Umbilical cord (tissue), 1 donor: ENCODE measurements at regions not wholly inside any gene's neighbourhood (a gene's known extent, or its start where the extent isn't known, plus 50 kb on each side); places are given as distances from the start of the nearest gene placed in this dataset.
A peak's percentile ranks its signal among the peaks of the same experiment; 100 is the strongest.

Experiments used
- DNase-seq: peaks from one replicate; pipeline ENCODE4 v3.0.0-alpha.2; 2015; ENCODE audit warnings: low spot score

DNA sequence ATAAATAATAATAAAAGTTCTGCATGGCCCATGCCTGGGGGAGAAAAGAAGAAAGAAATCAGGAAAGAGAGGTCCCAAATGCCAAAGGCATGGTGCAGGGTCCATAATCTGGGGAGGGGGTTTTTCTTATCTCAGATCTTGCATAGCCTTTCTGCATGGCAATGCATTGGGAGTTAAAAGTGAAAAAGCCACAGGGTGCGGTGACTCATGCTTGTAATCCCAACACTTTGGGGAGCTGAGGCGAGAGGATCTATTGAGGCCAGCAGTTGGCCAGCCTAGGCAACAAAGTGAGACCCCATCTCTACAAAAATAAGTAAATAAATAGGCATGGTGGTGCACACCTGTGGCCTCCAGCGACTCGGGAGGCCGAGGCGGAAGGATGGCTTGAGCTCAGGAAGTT, 76.8 kb upstream of the GATA2 start:
- no peak for DNase-seq

DNA sequence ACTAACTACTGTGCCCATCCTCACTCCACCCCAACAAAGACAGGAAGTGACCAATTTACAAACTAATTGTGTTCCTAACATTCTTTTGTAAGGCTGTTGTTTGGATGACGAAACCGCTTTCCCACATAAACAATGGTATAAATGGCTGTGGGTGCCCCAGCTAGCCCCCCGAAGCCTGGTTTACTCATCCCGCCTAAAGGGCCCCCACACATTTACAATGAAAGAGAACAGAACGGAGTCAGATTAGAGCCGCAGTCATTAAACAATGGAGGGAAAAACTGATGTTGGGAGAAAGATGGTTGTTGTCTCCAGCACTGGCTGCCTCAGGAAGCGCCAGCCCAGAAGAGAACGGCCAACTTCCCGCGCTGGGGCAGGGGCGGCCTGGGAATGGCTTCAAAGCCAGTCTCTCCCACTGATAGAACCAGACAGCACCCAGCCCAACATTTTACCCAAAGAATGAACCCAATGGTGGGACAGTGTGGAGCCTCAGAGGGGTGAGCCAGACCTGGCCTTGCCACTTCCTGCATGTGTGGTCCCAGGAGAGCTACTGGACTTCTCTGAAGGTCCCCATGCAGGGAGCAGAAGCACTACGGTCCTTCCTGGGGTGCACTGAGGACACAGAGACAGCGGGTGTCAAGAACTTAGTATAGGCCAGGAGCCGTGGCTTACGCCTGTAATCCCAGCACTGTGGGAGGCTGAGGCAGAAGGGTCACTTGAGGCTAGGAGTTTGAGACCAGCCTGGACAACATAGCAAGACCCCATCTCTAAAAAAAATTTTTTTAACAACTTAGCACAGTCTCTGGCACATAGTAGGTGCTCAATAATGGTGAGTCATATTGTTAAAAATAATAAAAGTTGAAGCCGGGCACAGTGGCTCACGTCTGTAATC, 75.8 kb upstream of the GATA2 start:
- DNase-seq: no peak

DNA sequence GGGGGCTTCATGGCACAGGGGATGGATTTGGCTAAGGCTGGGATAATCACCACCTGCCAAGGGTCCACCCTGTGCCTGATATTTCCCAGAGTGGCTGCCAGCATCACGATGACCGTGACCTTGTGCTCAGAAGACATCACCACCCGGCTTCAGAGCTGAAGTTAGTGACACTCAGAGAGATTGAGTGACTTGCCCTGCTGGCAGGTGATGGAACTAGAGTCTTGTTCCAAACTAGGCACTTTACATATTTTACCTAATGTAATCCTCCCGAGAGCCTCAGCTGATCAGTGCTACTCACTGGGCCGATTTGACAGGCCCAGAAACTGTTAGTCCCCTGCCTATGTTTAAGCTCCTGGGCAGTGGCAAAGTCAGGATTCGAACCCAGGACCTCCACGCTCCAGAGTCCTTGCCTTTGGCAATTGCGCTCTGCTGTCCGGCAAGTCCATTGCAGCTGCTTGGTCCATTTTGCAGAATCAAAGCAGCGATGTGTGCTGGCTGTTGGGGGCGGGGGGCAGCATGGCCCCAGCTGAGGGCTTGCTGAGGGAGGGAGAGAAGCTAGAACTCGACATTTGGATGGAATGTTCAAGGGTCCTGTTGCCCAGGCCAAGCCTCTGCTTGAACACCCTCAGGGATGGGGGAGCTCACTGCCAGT, 74.8 kb upstream of the GATA2 start:
- DNase-seq: no peak

DNA sequence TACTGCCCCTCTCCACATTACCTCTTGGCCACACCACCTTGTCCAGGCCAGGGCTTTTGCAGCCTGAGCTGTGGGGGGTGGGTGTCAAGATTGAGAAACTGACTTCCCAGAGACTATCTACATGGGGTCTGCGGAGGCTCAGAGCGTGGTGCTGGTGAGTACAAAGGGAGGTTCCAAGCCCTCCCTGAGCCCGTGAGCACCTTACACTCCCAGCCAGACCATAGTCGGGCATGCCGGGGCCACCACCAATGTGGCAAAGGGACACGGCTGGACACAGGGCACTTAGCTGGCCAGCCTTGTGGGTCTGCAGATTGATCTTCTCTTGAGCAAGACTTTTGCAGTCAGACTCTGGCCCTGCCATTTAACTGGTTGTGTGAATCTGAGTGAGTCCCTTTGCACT, 74.1 kb upstream of the GATA2 start:
- DNase-seq: no peak

DNA sequence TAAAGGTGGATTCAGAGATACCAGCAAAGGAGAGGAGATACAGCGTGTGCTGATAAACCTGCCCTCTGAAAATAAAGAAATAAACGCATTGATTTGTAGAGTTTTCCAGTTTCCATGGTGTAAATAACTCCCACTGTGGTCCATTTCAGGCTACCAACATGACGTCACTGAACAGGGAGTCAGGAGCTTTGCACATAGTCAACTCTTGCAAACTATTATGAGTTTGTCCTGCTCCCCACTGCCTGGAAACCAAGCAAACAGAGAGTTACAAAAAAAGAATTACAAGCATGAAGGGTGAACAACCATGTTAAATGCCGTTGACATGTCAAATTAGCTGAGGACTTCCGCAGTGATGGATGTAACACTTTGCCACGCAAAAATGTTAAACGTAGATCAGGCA, 70.4 kb upstream of the GATA2 start:
- no peak for DNase-seq

DNA sequence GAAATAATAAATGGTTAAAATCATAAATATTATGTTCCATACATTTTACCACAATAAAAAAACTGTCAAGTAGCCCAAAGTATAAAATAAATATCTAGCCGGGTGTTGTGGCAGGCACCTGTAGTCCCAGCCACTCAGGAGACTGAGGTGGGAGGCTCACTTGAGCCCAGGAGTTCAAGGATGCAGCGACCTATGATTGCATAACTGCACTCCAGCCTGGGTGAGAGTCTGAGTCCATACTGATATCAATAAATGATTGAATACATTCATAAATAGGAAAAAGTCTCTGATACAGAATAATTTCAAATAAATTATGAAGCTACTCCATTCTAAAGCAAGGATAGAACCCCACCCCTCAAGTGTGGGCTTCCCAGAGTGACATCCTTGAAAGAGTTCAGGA, 68.5 kb upstream of the GATA2 start:
- DNase-seq: no peak

DNA sequence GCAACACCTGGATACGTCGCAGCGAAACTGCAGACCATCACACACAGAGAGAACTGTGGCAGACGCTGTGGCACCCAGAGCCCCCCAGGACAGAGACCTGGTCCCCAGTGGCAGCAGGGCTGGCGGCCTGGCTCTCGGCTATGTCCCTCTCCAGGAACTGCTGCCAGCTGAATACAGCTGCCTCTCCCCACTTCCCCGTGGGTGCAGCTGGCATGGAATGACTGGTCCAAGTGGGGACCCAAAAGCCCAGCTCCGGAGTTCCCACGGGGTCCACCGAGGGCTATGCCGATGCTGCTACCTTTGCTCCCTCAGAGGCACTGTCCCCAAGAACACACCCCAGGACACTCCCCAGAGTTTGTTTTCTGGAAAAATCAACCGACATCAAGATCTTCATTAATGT, 67.8 kb upstream of the GATA2 start:
- DNase-seq: no peak

DNA sequence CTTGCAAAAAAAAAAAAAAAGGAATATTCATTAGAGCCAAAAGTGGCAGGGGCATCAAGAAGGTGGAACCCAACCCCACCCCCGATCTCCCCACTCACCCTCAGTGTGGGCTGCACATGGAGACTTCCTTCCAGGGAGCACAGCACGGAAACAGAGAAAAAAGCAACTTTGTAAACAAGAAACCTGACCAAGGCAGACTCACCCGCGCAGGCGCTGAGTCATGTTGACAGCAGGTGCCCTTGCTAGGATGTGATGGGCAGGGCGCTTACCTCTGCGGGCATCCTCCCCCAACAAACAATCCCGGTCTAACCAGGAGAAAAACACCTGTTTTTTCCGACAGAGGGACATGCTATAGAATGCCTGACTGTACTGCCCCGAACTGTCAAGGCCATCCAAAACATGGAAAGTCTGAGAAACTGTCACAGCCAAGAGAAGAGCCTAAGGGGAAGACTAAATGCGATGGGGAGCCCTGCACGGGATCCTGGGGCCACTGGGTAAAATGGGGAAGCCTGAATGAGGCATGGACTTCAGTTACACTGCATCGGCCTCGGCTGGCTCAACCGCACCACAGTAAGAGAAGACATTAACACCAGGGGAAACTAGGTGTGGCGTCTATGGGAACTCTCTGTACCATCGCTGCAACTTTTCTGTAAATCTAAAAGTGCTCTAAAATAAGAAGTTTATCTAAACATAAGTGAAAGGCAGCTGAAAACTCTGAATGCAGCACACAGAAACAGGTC, 66.7 kb upstream of the GATA2 start:
- DNase-seq: no peak

DNA sequence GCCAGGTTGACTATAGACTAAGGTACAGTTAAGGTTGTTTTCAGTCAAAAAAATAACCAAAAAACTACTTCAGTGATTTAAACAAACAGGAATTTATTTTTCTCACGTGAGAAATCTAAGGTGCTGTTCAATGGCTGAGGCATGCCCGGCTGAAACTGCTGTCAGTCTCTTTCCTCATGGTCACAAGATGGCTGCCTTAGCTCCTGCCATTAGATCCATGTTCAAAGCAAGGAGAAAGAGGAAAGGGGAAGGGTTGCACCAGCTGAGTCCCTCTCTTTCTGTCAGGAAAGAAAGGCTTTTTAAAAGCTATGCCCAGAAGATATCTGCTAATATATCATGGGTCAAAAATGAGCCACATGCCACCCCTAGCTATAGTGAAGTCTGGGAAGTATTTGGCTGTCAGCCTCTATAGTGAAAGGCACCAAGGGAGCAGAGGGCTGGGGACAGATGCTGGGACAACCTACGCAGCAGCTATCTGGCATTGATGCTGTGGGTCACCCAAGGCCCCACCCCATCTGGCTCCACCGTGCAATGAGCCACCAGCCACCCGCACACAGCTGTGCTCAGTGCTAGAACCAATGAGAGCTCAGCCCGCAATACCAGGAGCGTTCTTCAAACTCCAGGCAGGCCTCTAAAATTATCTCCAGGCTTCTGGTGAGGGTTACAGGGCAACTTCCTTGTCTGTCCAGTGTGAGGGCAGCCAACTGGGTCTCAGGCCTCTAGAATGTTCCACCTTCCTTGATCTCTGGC, 64.7 kb upstream of the GATA2 start:
- DNase-seq: no peak

DNA sequence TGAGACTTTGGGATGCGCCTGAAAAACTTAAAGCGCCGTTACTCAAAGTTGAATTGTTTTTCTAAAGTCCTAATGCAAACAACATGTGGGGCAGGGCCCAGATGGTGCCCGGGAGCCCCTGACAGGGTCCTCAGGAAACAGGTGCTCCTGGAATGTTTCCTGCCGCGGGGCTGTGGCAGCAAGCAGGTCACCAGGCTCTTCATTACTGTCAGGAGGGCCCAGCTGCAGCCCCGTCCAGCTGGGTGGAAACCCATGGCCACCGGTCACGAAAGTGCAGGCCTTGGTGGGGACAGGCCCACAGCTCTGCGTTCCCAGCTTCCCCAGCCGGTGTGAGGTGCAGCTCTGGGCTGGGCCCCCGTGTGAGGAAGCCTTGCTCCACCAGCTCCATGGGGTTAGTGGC, 63.9 kb upstream of the GATA2 start:
- DNase-seq: no peak

DNA sequence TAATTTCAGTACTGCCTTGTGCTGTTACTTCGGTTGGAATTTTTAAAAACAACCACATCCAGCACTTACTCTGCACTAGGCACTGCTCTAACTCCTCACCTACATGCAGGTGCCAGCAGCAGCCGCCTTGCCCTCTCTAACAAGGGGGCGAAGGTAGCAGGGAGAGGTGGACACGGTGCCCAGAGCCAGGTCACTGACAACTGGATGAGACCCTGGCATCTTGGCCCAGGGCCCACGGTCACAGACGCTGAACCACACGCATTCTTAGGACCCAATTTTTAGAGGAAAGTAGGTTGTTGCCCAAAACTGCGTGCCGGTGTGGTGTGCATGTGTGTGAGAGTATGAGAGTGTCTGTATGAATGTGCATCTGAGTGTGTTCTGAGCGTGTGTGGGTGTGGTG, 63.4 kb upstream of the GATA2 start:
- no peak for DNase-seq

DNA sequence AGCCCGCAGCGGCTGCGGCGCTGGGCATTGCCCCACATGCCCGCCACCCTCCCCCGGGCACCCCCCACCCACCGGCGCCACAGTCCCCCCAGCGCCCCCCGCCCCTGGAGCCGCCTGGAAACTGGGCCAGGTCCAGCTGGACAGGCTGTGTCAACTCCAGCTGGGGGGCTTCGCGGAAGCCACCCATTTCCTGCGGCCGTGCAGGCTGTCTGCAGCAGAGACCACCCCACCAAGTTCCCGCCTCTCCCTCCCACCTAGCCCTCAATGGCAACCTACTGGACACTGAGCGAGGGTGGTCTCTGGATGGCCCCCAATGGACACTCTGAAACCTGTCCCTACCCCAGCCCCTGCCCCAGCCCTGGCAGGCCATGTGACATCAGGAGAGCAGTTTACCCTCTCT, 62.8 kb upstream of the GATA2 start:
- DNase-seq: no peak

DNA sequence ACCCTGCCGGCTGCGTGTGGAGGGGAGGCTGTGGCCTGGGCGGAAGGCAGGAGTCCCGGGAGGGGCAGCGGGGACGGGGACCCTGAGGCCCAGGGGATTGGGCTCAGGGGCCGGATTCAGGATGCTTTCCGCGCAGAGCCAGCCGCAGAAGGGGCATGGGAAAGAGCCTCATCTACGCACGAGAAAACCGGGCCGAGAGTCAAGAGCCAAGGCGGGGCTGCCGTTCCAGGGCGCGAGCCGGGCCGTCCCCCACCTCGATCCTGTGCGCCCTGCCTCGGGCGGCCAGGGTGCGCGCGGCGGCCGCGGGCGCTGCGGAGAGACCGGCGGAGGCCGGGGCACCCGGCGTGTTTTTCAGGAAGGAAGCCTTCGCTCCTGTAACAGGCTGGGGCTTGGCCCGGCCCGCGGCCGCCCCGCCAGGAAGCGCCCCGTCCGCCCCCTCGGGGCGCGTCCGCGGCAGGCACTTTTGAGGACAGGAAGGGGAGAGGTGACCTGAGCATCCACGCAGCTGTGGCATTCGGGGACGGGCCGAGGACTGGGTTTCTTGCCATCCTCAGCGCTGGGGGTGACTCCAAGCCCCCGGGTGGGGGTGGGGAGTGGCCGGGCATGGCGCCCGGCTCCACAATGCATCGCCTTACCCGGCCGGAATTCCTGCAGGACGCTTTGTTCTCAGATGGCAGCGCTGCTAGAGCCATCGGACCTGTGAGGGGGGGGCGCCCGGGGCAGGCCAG, 62.3 kb upstream of the GATA2 start:
- peak; percentile 34 for DNase-seq

DNA sequence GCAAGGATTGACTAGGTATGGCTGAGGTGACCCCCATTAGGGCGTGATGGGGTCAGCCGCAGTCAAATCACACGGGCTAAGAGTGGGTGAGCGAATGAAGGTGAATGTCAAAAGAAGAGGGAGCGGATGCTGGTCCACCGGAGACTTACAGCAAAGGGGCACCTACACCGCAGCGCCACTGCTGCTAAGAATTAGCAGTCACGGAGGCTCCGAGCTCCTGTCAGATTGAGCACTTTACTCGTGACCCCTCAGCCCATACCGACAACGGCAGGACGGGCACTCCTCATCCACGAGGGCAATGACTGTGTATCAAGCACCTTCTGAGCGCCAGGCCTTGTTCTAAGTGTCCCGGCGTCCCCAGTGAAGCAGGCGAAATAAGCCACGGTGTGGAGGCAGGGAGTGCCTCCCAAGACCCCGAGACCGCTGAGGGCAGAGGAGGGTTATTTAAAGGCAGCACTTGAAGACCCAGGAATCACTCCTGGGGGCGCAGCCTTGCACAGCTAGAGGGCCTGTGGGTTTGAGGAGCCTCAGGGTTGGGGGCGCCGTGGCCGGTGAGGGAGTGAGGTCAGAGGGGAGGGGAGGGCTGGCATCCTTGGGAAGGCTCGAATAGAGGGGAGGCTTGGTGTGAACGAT, 61.6 kb upstream of the GATA2 start:
- no peak for DNase-seq

DNA sequence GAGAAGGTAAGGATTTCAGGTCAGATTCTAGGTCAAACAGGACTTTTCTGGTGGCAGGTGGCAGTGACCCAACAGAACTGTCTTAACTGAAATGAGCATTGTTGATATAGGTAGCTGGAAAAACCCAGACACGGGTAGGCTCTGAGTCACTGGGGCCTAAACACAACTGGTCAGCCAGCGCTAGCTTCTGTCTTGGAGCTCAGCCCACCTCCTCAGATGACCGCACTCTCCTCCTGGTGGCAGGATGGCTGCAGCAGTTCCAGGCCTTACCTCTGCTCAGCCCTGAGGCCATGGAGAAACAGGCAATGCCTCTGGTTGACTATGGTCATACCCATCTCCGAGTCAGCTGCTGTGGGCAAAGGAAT, 61.1 kb upstream of the GATA2 start:
- no peak for DNase-seq

DNA sequence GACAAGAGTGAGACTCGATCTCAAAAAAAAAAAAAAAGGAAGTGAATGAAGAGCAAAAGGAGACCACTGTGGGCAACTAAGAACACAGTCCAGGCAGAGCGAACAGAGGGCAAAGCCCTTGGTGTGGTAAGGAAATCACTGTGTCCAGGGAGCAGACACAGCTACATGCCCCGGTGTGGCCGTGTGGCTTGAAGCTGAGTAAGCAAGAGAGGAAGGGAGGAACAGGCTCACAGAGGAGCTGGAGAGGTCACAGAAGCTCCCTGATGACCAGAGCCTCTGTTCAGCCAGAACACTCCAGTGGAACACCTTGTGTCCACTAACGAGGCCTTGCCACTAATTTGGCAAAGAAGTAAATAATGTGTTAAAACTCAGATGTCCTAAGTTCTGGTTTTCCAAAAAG, 60.6 kb upstream of the GATA2 start:
- DNase-seq: no peak

DNA sequence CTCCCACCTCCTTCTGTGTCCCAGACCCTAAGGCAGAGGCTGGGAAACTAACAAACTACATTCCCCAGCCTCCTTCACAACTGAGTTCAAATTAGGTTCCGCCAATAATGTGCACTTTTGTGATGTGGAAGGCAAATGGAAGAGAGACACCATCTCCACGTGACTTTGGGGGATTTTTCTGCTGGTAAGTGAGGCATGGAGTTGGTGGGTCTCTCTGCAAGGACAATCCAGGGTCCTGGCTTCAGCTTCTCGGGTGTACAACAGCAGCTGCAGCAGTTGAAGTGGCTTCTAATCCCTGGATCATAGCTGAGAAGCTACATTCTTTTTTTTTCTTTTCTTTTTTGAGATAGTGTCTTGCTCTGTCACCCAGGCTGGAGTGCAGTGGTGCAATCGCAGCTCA, 58.9 kb upstream of the GATA2 start:
- DNase-seq: no peak

DNA sequence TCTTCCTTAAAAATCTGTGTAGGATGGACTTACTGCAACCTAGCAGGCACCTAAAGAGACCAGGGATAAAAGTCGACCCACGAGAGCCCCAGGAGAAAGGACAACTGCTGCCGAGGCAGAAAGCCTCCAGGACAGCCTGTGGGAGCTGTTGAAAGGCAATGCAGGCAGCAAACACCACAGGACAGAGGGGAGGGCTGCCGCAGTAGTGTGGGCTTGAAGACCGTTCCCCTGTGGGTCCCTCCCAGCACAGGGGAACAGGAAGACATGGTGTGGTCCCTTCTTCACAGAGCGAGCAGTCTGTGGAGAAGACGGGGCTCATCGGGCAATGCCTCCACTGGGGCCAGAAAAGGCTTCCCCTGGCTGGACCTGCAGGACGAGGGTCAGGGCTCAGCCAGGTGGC, 58.5 kb upstream of the GATA2 start:
- DNase-seq: no peak

DNA sequence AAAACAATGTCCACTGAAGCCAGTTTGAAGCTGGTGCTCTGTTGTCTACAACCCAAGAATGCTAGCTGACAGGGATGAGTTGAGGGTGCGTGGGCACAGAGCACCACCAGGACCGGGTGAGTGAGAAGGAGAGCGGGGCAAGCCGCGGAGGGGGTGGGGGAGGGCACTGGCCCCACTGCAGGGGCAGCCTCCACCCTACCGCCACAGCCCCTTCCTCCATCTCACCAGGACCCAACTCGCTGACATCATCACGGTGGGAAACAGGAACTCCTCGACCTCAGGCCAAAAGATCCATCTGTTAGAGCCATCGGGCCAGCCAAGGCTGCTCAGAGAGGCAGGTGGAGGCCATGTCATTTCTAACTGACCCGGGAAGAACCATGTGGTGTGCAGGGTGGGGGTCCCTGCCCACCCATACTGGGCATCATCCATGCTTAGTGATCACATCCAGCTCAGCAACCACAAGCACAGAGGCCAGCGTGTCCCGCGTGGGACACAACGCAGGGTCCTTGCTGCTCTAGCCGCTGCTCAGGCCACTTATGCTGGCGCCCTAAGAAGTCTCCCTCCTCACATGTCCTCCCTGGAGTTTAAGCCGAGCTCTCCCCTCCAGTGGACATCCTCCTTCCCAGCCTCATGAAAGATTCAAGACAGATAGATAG, 57.6 kb upstream of the GATA2 start:
- DNase-seq: no peak

DNA sequence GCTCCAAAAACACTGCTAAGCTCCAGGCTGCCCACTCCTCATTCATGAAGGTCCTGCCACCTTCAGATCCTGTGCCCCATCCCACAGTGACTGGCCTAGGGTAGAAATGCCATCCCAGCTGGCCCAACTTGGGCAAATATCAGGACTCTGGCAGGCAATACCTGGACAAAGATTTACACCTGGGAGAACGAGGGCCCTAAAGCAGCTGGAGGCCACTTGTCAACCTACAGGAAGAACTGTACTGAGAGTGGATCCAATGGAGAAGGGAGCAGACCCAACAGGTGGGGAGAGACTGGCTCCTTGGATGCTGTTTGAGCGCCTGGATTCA, 57.1 kb upstream of the GATA2 start:
- no peak for DNase-seq
